Activated naive CD4-positive, alpha-beta T cell treated with anti-CD3 and anti-CD28 coated beads, Interleukin-2, amount 50 U/mL, for 16 hours (primary cell): ENCODE measurements at regions not wholly inside any gene's neighbourhood (a gene's known extent, or its start where the extent isn't known, plus 50 kb on each side); places are given as distances from the start of the nearest gene placed in this dataset.

Experiments used
- DNase-seq: peaks from one replicate; pipeline ENCODE4 v3.0.0-alpha.2; 2020

DNA sequence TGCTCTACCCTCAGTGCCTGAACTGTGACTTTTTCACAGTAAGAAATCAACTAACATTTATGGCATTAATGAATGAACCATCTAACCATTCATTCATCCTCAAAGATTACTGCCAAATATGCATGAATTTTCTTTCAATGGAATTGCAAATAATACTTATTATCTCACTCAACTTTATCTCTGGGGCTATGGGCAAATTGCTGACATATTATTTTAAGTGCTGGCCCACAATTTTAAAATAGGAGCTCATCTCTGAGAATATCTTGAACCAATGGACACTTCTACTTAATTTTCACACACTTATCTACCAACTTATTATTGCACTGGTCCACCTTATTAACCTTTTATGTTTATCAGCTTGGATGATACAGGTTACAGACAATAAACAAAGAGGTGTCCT, 182.8 kb downstream of the RBM43 start:
- DNase-seq, result no peak

DNA sequence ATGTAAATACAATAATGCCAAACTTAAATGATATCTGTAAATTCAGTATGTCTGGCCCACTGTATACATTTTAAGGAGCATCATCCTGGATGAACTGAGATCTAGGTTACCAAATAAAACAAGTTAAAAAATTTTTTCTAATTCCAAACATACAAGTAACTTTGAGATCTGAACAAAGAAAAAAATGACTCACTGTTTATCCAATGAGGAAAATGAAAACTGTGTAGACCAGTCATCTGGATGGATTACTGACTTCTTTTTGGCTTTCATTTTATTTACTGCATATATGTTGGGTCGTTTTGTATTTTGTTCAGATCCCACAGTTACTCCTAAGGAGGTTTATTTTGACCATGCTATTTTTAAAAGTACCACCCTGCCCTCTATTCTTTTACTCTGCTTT, 189.8 kb downstream of the RBM43 start:
- DNase-seq, result no peak

DNA sequence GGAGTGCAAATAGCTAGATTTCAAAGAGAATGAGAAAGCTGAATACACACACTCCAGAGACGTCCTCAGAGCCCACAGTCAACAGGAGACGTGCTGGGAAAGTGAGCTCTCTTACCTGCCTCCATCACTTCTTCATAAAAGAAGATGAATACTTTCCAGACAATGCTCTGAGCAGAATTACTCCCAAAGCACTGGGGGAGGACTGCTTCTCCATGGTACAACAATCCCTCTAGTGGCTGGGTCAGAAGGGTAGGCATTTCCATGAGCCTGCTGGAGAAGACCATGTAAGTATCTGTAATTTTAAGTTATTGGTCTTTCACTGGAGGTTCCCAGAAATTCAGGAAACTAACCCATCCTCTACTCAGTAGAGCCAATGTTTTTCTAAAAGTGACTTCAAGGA, 190.3 kb downstream of the RBM43 start:
- no peak for DNase-seq

DNA sequence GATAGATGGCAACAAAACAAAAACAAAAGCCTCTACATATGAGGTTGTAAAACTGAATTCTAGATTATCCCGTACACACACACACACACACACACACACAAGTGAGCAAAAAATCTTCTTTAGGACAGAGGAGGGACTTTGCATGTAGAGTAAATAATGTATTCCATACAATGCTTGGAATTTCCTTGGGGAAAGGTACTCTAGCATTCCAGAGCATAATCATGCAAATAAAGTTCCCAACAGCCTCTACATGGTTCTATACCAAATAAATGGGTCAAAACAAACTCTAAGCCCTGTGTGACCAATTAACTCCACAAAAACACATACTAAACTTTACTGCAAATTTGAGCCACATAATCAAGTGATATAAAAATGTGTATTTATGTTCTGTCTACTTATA, 191.4 kb downstream of the RBM43 start:
- no peak for DNase-seq

DNA sequence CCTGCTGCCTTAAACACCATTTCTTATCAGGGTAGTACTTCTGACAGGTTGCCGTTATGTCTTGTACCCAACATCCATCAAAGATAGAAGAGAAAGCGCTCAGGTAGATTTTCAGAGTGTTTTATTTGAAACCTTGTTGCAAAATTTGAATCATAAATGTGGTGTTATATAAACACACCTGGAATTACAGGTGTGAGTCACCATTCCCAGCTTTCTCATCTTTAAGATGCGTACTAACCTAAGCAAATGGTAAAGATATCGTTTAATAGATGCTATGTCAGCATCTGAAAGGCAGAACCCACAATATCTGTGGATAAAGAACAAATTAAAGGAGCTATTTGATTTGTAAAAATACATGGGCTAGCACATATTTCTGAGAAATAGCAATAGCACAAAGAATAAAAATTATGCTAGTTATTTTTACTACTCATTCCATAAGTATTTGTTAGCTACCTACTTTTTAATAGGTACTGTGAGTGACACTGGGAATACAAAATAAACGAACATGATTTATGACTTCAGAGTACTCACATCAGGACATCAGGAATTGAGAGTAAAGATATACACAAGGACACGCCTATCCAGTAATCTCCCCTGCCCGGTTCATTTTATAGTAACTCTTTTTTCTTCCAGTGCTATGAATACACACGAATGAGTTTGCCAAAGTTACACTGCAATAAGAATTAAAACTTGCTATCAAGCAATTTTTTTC, 193.8 kb downstream of the RBM43 start:
- DNase-seq, result no peak

DNA sequence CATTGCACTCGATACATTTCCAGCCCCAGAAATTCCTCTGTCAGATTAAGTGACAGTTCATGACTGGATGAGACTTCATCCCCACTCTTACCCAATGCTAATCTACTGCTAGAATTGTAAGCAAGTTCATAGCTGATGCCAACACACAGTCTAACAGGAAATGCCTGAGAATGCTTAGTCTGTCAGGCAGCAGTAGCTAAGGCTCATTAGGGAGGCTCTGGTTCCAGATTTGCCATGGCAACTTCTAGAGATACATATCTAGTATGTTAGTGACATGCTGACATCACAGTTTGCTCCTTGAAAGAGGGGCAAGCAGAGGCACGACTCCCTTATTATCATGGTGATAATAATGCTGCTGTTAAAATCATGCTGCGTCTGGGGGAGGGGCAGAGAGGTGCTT, 198.4 kb downstream of the RBM43 start:
- no peak for DNase-seq

DNA sequence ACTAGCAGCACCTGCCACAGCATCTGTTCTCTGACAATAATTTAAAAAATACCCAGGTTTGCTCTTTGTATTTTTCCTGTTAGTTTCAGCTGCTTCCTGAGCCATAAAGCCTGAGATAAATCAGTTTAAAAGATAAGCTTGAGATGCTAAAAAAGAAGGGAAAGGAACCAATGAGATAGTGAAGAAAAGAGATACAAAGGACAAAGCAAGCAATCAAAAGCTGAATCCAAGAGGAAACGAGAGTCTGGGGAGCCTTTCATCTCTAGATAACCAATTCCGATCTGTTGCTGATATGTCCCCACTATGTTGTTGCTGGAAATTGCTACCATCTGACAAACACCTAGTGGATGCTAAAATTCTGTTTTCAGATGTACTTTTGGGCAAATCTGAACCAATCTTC, 201.4 kb downstream of the RBM43 start:
- DNase-seq, result no peak

DNA sequence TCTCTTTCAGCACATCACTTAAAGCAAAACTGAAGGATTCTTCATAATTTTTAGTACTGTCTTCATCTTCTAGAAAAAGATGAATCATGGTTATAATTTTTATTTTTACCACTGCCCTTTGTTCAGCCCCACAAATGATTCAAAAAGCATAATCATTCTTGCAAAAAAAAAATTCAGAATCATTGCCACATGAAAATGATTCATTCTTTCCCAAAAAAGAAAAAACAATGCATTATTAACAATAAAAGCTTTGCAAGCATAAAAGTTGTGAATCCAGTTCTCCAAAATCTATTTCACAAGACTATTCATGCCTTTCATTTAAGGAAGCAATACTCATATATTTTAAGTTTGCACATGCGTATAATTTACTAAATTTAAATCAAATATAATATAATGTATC, 204.8 kb downstream of the RBM43 start:
- no peak for DNase-seq

DNA sequence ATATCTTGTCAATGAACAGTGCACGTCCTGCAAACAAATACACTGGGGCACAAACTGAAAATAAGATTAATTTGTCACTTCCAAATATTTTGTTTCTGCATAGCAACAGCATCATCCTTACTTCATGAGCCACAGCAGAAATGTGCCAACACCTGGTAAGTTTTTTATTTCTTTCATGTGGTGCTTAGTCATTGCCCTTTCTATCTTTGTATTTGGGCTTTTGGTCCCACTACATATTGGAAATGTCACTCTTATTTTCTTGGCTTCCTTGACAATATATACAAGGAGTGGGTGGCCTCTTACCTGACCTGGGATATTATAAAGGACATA, 208.0 kb downstream of the RBM43 start:
- DNase-seq, result no peak

DNA sequence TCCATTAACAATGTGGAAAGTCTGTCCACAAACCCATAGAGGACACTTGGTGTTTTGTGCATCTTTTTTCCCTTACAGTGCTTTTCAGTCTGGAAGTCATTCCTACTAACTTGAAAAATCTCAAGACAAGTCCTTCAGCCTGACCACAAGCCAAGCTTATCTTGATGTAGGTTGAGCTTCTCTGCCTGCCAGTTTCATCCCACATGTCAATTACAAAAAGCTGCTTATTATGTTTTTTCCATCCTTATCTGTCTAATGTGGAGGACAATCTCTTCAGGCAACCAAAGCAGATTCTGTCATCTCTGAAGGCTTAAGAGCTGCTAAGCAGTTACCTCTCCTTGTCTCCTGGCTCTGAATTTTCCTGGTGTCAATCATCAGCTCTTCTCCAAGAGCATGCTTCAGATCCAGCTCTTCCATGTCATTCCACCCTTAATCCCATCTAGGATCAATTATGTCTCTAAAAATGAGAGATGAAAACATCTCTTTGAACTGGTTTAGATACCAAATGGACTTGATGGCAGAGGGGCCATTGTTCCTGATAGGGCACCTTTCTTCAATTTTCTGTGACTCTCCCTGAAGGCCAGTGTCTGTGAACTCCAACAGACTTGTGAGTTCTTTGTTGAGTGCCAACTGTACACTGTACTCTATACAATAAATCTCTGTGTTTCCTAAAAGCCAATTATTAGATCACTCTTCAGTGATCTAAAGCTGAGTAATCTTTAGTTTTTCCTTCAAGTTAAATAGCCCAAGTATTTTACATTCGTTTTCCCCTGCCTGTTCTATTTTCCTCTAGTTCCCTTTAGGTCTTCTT, 208.6 kb downstream of the RBM43 start:
- DNase-seq, result no peak

DNA sequence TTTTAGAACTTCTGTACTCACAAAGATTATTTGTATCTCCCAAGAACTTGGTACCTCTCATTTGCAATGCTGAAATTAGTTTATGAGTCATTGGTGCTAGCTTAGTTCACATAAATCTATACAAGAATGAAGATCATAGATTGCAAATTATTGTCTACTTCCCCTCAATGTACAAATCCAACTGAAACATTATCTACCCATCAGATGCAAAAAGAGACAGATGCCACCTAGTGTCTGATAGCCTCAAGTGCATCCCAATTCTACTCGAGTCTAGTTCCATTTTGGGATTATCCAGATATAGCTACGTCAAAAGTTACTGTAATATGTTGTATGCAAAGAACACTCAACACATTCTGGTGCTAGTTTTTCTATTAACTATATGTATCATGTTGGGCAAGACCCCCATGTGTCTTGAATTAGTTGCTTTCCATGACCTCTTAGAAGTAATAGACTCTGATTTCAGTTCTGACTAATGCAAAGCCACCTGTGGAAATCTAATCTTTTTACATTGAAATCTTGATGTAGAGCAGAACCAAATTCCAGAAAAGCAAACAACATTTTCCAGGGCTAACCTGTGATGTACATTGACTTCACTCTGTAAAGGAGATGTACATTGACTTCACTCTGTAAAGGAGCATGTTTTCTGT, 210.0 kb downstream of the RBM43 start:
- DNase-seq, result peak; percentile 12

DNA sequence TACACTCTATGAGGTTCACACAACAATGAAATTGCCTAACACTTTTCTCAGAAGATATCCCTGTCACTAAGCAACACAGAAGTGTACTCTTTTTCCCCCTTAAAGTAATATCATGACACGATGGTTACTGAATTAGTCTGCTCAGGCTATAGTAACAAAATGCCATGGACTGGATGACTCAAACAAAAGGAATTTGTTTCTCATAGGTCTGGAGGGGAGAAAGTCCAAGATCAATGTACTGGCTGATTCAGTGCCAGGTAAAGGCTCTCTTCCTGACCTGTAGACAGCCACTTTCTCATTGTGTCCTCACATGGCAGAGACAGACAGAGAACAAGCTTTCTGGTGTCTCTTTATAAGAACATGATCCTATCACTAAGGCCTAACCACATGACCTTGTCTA, 211.9 kb downstream of the RBM43 start:
- DNase-seq, result no peak

DNA sequence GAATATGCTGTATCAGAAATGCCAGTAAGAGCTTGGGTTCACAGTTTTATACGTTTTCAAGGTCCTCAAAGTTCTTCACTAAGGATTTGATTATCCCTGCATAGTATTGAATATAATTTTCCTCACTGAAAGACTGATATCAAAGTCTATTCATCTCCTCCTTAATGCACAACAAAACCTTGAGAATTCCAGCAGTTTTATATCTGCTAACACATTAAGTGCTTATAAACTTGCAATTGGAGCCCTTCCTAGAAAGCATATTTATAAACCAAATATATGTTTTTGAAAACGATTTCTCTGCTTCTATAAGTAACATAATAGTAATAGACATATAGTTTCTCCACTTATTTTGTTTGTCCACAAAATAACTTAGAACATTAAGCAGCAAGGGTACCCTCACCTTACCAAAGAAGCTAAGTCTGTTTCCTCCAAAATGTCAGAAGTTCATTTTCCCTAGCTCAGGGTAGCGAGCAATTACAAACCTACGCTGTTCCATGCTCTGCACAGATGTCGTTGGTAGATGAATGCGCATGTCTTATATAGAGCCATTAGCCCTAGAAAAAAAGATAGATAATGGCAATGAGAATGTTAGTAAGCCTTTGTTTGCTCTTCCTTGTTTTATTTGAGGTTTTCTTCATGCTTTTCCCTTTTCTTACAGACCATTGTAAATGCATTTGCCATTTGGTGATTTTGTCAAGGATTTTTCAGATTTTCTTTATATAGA, 213.2 kb downstream of the RBM43 start:
- no peak for DNase-seq

DNA sequence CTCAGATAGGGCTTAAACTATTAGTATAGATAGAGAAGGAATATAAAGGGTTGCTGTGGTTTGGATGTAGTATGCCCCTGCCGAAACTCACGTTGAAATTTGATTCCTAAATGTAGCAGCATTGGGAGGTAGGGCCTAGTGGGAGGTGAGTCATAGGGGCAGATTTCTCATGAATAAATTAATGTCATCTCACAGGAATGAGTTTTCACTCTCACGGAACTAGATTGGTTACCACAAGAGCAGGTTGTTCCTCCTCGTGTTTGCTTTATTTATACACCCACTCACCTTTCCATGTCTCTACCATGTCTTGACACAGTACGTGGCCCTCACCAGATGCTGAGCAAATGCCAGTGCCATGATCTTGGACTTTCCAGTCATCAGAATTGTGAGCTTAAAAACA, 218.2 kb downstream of the RBM43 start:
- DNase-seq, result no peak

DNA sequence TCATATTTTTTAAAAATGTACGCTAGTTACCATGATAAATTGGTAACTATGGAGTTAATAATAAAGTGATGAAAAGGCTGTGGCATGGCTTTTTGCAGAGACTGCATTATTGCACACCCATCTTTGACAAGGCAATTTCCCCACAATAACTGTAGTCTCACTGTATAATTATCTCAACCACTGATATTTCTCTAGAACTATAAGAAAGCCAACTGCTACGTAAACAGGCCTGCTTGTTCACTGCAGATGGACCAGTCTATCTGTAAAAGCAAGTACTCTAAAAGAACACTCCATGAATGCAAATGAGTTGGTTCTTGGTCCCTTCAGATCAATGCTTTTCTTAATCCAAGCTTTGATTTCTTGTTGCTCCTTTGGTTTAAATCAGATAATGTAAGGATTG, 218.7 kb downstream of the RBM43 start:
- no peak for DNase-seq

DNA sequence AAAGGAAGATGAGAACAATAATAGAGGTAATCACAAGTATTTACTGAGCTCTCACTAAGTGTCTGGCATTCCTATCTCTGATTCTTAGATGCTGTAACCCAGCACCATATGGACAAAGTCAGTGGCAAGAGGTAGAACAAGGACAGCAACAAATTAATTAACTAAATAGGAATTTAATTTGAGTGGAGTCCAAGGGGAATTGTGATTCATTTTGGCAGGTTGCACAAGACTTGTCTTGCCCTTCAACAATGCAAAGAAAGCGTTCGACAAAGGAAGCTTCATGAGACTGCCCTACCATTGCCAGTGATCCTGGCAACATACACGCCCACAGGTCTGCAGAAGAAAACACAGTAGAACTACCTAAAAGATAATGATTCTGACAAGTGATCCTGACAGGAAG, 221.6 kb downstream of the RBM43 start:
- DNase-seq, result no peak

DNA sequence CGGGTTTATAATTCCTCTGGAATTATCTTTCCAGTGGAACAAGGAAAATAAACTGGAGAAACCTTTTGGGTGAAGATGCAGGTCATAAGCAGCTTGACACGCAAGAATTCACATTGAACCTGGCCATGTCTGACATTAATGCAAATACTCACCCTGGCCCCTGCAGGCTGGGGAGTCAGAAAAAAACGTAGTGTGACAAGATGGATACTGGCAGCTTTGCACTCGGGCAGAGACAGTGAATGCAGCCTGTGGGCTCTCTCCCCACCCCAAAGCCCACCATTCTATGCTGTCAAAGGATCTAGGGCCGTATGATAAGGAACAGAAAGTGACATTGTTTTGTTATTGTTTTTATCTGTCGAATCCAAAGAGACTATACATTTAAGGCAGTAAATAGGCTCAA, 223.1 kb downstream of the RBM43 start:
- DNase-seq, result no peak

DNA sequence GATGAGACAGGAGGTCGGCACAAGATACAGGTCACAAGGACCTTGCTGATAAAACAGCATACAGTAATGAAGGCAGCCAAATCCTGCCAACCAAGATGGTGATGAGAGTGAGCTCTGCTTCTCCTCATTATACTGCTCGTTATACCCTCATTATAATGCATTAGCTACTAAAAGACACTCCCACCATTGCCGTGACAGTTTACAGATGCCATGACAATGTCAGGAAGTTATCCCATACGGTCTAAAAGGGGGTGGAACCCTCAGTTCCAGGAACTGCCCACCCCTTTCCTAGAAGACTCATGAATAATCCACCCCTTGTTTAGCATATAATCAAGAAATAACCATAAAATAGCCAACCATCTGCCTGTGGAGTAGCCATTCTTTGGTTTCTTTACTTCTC, 224.2 kb downstream of the RBM43 start:
- no peak for DNase-seq

DNA sequence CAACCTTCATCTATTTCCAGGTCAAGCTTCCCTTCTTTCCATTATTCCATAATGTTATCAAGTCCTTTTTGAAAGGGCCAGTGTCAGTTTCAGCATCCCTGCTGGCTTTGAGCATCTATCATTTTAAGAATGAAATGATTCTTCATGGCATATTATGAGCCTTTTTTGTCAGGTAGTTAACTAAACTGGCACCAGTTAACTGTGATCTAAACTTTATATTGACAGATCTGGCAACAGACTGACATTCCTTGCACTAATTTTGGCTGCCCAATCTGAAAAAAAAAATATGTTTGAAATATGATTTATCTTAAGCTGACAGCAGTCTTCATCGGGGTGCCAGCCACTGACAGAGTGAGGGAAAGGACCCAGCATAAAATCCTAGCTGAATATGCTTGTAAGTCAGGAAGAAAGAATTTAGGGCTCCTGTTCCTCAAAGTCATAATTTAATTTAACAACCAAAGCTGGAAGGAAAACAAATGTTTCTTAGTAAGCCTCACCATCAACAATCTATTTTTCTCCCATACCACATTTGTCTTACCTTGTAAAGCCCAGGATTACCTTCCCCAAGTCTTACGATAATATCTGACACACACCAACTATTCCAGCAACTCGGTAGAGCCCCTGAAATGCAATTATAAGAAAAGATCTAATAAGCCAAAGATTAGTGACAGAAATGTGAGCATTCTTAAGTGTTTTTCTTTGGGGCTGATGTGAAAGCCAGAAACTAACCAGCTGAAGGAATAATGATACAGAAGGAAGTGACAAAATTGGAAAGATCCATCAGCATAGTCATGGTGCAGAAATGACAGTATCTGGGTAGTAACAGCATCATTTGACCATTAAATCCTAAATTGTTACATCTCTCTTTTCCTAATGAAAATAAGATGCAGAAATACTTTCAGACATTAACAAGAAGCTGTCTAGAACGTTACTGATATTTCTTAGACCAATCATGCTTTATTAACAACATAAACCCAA, 228.1 kb downstream of the RBM43 start:
- no peak for DNase-seq

DNA sequence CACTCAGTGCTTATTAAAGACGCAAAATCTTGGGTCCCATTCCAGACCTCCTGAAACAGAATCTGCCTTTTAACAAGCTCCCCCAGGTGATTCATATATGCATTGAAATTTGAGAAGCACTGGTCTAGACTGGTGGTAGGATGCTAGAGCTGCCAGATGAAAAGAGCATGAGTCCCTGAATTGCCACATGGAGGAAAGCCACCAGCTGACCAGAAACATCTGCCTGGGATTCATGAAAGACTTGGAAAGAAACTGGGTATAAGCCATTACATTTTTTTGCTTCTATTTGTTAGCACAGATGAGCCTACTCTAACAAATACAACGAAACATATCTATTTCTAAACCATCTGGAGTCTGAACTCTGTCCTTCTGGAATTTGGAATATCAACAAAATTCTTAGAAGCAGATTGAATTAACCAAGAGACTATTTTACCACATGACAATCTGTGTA, 228.9 kb downstream of the RBM43 start:
- DNase-seq, result no peak

DNA sequence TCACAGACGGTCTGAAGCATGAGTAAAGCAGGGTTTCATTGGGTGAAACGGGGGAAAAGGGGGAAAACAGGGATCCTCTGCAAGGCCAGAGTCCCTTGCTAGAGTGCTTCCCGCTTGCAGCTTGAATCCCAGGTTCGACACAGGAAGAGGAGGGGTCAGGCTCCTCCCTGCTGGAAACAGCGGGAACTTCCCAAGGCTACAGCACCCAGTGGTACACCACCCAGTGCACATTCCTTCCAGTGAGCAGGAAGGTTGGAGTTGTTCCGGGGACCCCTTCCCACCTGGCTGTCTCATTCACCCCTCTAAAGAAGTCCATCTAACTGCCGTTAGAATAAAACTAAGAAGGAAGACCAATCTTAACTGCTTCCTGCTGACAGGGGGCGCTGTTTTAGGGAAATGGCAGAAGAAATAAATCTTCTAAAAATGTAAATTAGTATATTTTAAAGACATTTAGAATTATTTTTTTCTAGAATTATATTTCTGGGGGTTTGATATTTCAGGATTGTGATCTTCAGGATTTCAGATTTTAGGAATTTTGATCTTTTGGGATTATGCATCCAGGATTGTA, 230.9 kb downstream of the RBM43 start:
- DNase-seq, result no peak
